HepG2 (cell line): ENCODE measurements at regions not wholly inside any gene's neighbourhood (a gene's known extent, or its start where the extent isn't known, plus 50 kb on each side); places are given as distances from the start of the nearest gene placed in this dataset.

Source experiments
- ATAC-seq: fragments of 200-7000 bp; cut with Tn5 transposase; 3 replicates; pipeline ENCODE4 v1.9.1; 2020; ENCODE audit warnings: mild to moderate bottlenecking, moderate library complexity
- BruUV-seq: library from RNA; stranded (reverse); fragments of 400-500 nt; replicated peaks from 2 replicates; lab custom pipeline; 2021; lab: Mats Ljungman, UMichigan
- CTCF ChIA-PET: fragments of 300-600 bp; formaldehyde crosslinking; extraction: SDS; loops from one replicate; lab custom pipeline; 2021; ENCODE audit warnings: low total read pairs, inconsistent platforms, low intra/inter-chr PET ratio; lab: Yijun Ruan, JAX
- POLR2A ChIA-PET: fragments of 350-600 bp; sonication (Branson Sonifier 250); formaldehyde crosslinking; loops from one replicate; lab custom pipeline; 2020; ENCODE audit warnings: antibody characterized with exemption, inconsistent platforms; lab: Yijun Ruan, JAX
- DNase-seq: peaks from one replicate; pipeline ENCODE4 v3.0.0-alpha.2; 2015; ENCODE audit warnings: low spot score
- FAIRE-seq: peaks from 3 replicates; lab custom pipeline; 2011; peaks lifted over from hg19 to GRCh38; lab: Jason Lieb, UNC
- H2AFZ ChIP-seq: one replicate; pipeline ENCODE4 v1.6.1; 2011; ENCODE audit warnings: low read length, inconsistent platforms
- H3K27ac ChIP-seq: fragments of 300-600 bp; 3 replicates; pipeline ENCODE4 v1.8.0; 2011; ENCODE audit warnings: mixed run types, mild to moderate bottlenecking, mixed read lengths, low read length, inconsistent platforms; ENCODE audit not compliant: insufficient read depth; ENCODE audit errors: extremely low read length
- H3K27me3 ChIP-seq, 2 experiments: fragments of 200-600 bp in 1 of 2; 2 replicates in 1 of 2; 3 replicates in 1 of 2; pipeline versions ENCODE4 v1.6.0 to v1.8.0; 2011; ENCODE audit warnings: low read length in 2 of 2, mild to moderate bottlenecking in 2 of 2, moderate library complexity in 2 of 2, inconsistent platforms in 1 of 2; ENCODE audit not compliant: insufficient read depth in 2 of 2, control insufficient read depth in 1 of 2
- H3K36me3 ChIP-seq, 2 experiments: fragments of 200-600 bp in 1 of 2; replicated peaks in 1 of 2; 2 replicates in 1 of 2; 3 replicates in 1 of 2; pipeline versions ENCODE4 v1.5.1 to v1.8.0; 2011; ENCODE audit warnings: low read length in 2 of 2, inconsistent platforms in 1 of 2; ENCODE audit not compliant: insufficient read depth in 2 of 2, control insufficient read depth in 1 of 2
- H3K4me1 ChIP-seq: 2 replicates; pipeline ENCODE4 v1.5.1; 2012; ENCODE audit warnings: low read length, inconsistent platforms; ENCODE audit not compliant: insufficient read depth
- H3K4me2 ChIP-seq: 2 replicates; pipeline ENCODE4 v1.6.0; 2011; ENCODE audit warnings: low read depth, low read length, inconsistent platforms
- H3K4me3 ChIP-seq, 3 experiments: fragments of 200-600 bp in 1 of 3; sonication (generic), shearing (Covaris generic) in 1 of 3; replicated peaks in 1 of 3; 2 replicates each; pipeline ENCODE4 v1.5.1; 2011 to 2016; ENCODE audit warnings: low read length in 3 of 3, inconsistent platforms in 2 of 3, low read depth in 2 of 3, mild to moderate bottlenecking in 2 of 3, control low read depth in 1 of 3, mixed read lengths in 1 of 3; ENCODE audit not compliant: insufficient read depth in 1 of 3
- H3K79me2 ChIP-seq: one replicate; pipeline ENCODE4 v1.6.1; 2011; ENCODE audit warnings: low read length, inconsistent platforms; ENCODE audit not compliant: insufficient read depth
- H3K9ac ChIP-seq: 2 replicates; pipeline ENCODE4 v1.6.0; 2011; ENCODE audit warnings: mild to moderate bottlenecking, low read depth, low read length, inconsistent platforms; ENCODE audit not compliant: insufficient read depth
- H3K9me3 ChIP-seq: 2 replicates; pipeline ENCODE4 v1.5.1; 2012; ENCODE audit warnings: mild to moderate bottlenecking, low read length
- H4K20me1 ChIP-seq: 2 replicates; pipeline ENCODE4 v1.6.0; 2011; ENCODE audit warnings: inconsistent platforms, mild to moderate bottlenecking, low read length, moderate library complexity; ENCODE audit not compliant: insufficient read depth
- CCAR2 ChIP-seq: fragments of 200-400 bp; formaldehyde crosslinking; optimal IDR thresholded peaks from 2 replicates; pipeline ENCODE3; 2018; ENCODE audit warnings: low read depth, mild to moderate bottlenecking, low read length, moderate library complexity
- FOXK1 ChIP-seq: sonication (generic); formaldehyde crosslinking; IDR thresholded peaks from 2 replicates; pipeline ENCODE4 v1.4.0; 2020; ENCODE audit warnings: low read depth, missing genetic modification reagents, borderline replicate concordance
- MIXL1 ChIP-seq: IDR thresholded peaks from 2 replicates; pipeline ENCODE4 v1.6.1; 2016
- NFE2 ChIP-seq: sonication (generic); formaldehyde crosslinking; IDR thresholded peaks from 2 replicates; pipeline ENCODE4 v1.4.0; 2020; ENCODE audit warnings: missing genetic modification reagents
- ZBTB37 ChIP-seq: sonication (generic); formaldehyde crosslinking; IDR thresholded peaks from 2 replicates; pipeline ENCODE4 v1.4.0; 2020; ENCODE audit warnings: mild to moderate bottlenecking, missing genetic modification reagents
- ZNF251 ChIP-seq: sonication (generic); formaldehyde crosslinking; IDR thresholded peaks from 2 replicates; pipeline ENCODE4 v1.9.0; 2021; ENCODE audit warnings: mild to moderate bottlenecking, missing genetic modification reagents
- ZNF468 ChIP-seq: sonication (generic); formaldehyde crosslinking; IDR thresholded peaks from 2 replicates; pipeline ENCODE4 v1.8.0; 2022; ENCODE audit warnings: mild to moderate bottlenecking, moderate library complexity, missing genetic modification reagents
- WGBS: methylation state at CpG from one replicate; pipeline ENCODE4 v1.1.6; 2017; ENCODE audit warnings: low lambda C conversion rate; 5-methylcytosine and 5-hydroxymethylcytosine counted together
- in situ Hi-C: cut with HindIII; loops from 2 replicates; pipeline ENCODE4 v1.10.0; 2017; ENCODE audit warnings: low pct_unique_long_range_greater_than_20kb; ENCODE audit not compliant: extremely low pct_ligation_motif_present
- intact Hi-C: fragments of 100-400 bp; cut with micrococcal nuclease; formaldehyde crosslinking; loops from one replicate; pipeline ENCODE4 v1.10.0; 2022; ENCODE audit not compliant: unreplicated experiment
- TF ChIP-seq, protein P1 (sequence below): sonication (generic); formaldehyde crosslinking; IDR thresholded peaks from 2 replicates; pipeline ENCODE4 v1.9.0; 2021; ENCODE audit warnings: mild to moderate bottlenecking, missing genetic modification reagents
- TF ChIP-seq, protein P2 (sequence below): sonication (generic); formaldehyde crosslinking; conservative IDR thresholded peaks from 2 replicates; pipeline ENCODE4 v1.8.0; 2022; ENCODE audit warnings: mild to moderate bottlenecking, moderate library complexity, missing genetic modification reagents
- TF ChIP-seq, protein P3 (sequence below), 2 experiments: sonication (generic) in 1 of 2; formaldehyde crosslinking in 1 of 2; IDR thresholded peaks; 2 replicates each; pipeline versions ENCODE4 v1.4.0 to v1.6.1; 2018 to 2020; ENCODE audit warnings: missing genetic modification reagents in 2 of 2, borderline replicate concordance in 1 of 2, low read depth in 1 of 2, mild to moderate bottlenecking in 1 of 2, missing biosample characterization in 1 of 2

DNA sequence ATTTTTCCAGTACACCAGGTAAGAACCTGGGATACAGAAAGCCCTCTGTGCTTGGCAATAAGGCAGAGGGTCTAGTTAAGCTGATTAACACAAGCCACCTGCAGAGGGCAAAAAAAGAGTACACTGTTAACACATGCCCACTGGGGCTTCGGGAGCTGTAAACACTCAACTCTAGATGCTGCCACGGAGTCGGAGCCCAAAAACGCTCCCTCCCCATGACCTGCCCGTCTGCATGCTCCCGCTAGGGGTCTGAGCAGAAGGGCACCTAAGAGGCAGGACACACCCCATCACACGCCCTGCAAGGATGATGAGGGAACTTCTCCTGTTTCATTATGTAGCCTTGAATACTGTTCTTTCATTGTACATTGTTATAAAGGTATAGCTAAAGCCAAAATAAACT lies 715.6 kb upstream of the AADAT start (continued):
- TF ChIP-seq, protein P1, sequence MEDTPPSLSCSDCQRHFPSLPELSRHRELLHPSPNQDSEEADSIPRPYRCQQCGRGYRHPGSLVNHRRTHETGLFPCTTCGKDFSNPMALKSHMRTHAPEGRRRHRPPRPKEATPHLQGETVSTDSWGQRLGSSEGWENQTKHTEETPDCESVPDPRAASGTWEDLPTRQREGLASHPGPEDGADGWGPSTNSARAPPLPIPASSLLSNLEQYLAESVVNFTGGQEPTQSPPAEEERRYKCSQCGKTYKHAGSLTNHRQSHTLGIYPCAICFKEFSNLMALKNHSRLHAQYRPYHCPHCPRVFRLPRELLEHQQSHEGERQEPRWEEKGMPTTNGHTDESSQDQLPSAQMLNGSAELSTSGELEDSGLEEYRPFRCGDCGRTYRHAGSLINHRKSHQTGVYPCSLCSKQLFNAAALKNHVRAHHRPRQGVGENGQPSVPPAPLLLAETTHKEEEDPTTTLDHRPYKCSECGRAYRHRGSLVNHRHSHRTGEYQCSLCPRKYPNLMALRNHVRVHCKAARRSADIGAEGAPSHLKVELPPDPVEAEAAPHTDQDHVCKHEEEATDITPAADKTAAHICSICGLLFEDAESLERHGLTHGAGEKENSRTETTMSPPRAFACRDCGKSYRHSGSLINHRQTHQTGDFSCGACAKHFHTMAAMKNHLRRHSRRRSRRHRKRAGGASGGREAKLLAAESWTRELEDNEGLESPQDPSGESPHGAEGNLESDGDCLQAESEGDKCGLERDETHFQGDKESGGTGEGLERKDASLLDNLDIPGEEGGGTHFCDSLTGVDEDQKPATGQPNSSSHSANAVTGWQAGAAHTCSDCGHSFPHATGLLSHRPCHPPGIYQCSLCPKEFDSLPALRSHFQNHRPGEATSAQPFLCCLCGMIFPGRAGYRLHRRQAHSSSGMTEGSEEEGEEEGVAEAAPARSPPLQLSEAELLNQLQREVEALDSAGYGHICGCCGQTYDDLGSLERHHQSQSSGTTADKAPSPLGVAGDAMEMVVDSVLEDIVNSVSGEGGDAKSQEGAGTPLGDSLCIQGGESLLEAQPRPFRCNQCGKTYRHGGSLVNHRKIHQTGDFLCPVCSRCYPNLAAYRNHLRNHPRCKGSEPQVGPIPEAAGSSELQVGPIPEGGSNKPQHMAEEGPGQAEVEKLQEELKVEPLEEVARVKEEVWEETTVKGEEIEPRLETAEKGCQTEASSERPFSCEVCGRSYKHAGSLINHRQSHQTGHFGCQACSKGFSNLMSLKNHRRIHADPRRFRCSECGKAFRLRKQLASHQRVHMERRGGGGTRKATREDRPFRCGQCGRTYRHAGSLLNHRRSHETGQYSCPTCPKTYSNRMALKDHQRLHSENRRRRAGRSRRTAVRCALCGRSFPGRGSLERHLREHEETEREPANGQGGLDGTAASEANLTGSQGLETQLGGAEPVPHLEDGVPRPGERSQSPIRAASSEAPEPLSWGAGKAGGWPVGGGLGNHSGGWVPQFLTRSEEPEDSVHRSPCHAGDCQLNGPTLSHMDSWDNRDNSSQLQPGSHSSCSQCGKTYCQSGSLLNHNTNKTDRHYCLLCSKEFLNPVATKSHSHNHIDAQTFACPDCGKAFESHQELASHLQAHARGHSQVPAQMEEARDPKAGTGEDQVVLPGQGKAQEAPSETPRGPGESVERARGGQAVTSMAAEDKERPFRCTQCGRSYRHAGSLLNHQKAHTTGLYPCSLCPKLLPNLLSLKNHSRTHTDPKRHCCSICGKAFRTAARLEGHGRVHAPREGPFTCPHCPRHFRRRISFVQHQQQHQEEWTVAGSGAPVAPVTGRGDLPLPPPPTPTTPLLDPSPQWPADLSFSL (CRISPR knock-in tag), result no peak

DNA sequence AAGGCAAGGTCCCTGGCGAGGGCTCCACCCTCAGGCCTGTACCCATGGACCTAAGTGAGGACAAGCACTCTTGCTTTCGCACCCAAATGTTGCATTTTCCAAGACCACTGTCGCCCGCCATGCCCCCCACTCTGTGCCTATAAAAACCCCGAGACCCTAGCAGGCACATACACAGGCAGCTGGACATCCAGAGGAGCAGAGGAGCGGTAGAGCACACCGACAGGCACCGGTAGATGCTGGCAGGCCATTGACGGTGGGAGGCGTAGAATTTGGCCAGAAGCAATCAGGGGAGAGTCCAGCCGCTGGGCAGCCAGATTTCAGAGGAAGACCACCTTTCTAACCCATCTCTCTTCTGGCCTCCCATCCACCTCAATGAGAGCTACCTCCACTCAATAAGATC lies 715.2 kb upstream of the AADAT start:
- ChIA-PET POLR2A (no interaction called here), CTCF (no interaction called here)
- 48% methylated on average over 8 of the region's 11 CpGs for WGBS
- no peaks in the 10 kb centered on the region for H3K27me3 ChIP-seq
- FAIRE-seq, result no peak
- in situ Hi-C loops, result no loop called here
- no peaks in the 10 kb centered on the region for H3K9me3 ChIP-seq
- H3K4me2 ChIP-seq, result no peak overlapping the region
- BruUV-seq, result no TSS peak
- no peaks in the 10 kb centered on the region for H3K4me1 ChIP-seq
- DNase-seq, result no peak
- intact Hi-C loops, result no loop called here
- H4K20me1 ChIP-seq, result no peaks in the 10 kb centered on the region
- no peak overlapping the region for H3K9ac ChIP-seq
- H3K79me2 ChIP-seq, result no peaks in the 10 kb centered on the region
- no peak for ATAC-seq
- no peak overlapping the region for H3K4me3 ChIP-seq
- no peaks in the 10 kb centered on the region for H3K36me3 ChIP-seq
- no peak overlapping the region for H2AFZ ChIP-seq
- no peak overlapping the region for H3K27ac ChIP-seq
- no peak for TF ChIP-seq ZNF468 (CRISPR knock-in tag)
- TF ChIP-seq CCAR2, result no peak
- TF ChIP-seq, protein P2, sequence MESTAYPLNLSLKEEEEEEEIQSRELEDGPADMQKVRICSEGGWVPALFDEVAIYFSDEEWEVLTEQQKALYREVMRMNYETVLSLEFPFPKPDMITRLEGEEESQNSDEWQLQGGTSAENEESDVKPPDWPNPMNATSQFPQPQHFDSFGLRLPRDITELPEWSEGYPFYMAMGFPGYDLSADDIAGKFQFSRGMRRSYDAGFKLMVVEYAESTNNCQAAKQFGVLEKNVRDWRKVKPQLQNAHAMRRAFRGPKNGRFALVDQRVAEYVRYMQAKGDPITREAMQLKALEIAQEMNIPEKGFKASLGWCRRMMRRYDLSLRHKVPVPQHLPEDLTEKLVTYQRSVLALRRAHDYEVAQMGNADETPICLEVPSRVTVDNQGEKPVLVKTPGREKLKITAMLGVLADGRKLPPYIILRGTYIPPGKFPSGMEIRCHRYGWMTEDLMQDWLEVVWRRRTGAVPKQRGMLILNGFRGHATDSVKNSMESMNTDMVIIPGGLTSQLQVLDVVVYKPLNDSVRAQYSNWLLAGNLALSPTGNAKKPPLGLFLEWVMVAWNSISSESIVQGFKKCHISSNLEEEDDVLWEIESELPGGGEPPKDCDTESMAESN (CRISPR knock-in tag), result no peak
- no peak for TF ChIP-seq NFE2
- no peak for TF ChIP-seq ZBTB37 (CRISPR knock-in tag)
- no peak for TF ChIP-seq FOXK1 (CRISPR knock-in tag)
- no peak for TF ChIP-seq MIXL1 (CRISPR knock-in tag)
- TF ChIP-seq, protein P3, sequence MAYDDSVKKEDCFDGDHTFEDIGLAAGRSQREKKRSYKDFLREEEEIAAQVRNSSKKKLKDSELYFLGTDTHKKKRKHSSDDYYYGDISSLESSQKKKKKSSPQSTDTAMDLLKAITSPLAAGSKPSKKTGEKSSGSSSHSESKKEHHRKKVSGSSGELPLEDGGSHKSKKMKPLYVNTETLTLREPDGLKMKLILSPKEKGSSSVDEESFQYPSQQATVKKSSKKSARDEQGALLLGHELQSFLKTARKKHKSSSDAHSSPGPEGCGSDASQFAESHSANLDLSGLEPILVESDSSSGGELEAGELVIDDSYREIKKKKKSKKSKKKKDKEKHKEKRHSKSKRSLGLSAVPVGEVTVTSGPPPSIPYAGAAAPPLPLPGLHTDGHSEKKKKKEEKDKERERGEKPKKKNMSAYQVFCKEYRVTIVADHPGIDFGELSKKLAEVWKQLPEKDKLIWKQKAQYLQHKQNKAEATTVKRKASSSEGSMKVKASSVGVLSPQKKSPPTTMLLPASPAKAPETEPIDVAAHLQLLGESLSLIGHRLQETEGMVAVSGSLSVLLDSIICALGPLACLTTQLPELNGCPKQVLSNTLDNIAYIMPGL (CRISPR knock-in tag; IDR thresholded peaks at IDR 0.05; ENCODE audit: borderline replicate concordance in 1 of 2, low read depth in 1 of 2), result no peak
- no peak for TF ChIP-seq ZNF251 (CRISPR knock-in tag)
